Activated CD4-positive, alpha-beta T cell treated with anti-CD3 and anti-CD28 coated beads for 36 hours (primary cell): ENCODE measurements at regions not wholly inside any gene's neighbourhood (a gene's known extent, or its start where the extent isn't known, plus 50 kb on each side); places are given as distances from the start of the nearest gene placed in this dataset.
A peak's percentile ranks its signal among the peaks of the same experiment; 100 is the strongest.
"Not testable (repeated sequence)": the region's sequence is repeated elsewhere in the genome, so short reads cannot be mapped to it uniquely, and the experiment has no call there.

ENCODE experiments used
- ATAC-seq: fragments of 200-7000 bp; cut with Tn5 transposase; one replicate; pipeline ENCODE4 v1.10.0; 2021; ENCODE audit warnings: mild to moderate bottlenecking, moderate library complexity
- CTCF ChIA-PET: fragments of 350-600 bp; sonication (Branson Sonifier 250); formaldehyde crosslinking; loops from one replicate; lab custom pipeline; 2021; ENCODE audit warnings: antibody characterized with exemption; lab: Charles Lee
- POLR2A ChIA-PET: fragments of 350-600 bp; sonication (Branson Sonifier 250); formaldehyde crosslinking; loops from one replicate; lab custom pipeline; 2021; ENCODE audit warnings: antibody characterized with exemption, inconsistent platforms; lab: Charles Lee
- DNase-seq: peaks from one replicate; pipeline ENCODE4 v3.0.0-alpha.2; 2020
- H3K27ac Mint-ChIP-seq: one replicate; pipeline ENCODE4 v1.8.0; 2021; ENCODE audit warnings: mixed read lengths
- H3K27me3 Mint-ChIP-seq: one replicate; pipeline ENCODE4 v1.8.0; 2021; ENCODE audit warnings: mixed read lengths
- H3K36me3 Mint-ChIP-seq: one replicate; pipeline ENCODE4 v1.8.0; 2021; ENCODE audit warnings: low read depth, mixed read lengths
- H3K4me1 Mint-ChIP-seq: one replicate; pipeline ENCODE4 v1.8.0; 2021; ENCODE audit warnings: mixed read lengths
- H3K4me3 Mint-ChIP-seq: one replicate; pipeline ENCODE4 v1.8.0; 2021; ENCODE audit warnings: mild to moderate bottlenecking, moderate library complexity, mixed read lengths
- H3K9me3 Mint-ChIP-seq: one replicate; pipeline ENCODE4 v1.8.0; 2021; ENCODE audit warnings: low read depth, mixed read lengths
- intact Hi-C, 2 experiments: fragments of 100-400 bp; cut with DNase I in 1 of 2; cut with micrococcal nuclease in 1 of 2; formaldehyde crosslinking; loops; one replicate each; pipeline versions ENCODE4 v1.14.2 to v1.15.1; 2022 to 2024; cut with DNase I, micrococcal nuclease

DNA sequence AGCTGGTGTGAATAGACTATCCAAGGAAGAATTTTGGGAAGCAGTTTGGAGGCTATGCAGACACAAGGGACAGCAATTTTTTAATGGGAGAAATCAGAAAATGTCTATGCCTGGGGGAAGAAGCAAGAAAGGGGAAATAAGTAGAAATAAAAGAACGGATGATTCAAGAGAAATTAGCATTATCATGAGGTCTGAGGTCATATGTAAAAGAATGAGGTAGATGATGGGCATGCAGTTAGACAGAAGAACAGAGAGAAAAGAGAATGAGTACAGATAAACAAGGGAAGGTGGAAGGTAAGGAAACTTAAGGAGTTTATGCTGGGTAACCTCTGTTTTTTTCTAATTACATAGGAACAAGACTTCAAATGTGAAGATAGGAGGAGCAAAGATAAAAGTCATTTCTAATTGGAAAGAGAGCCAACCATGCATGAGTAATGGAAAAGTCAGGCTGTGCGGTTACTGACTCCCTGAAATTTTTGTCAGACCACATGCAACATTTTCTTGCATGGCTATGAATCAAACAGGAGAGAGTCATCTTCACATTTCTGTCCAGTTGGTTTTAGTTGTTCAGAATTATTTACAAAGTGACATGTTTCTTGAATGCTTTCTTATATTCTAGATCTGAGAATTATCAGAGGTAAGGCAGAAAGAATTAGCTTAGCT lies 101.0 kb upstream of the PIK3R1 start:
- intact Hi-C loops: no loop called here
- ChIA-PET POLR2A (no interaction called here), CTCF (no interaction called here)
- DNase-seq: peak; percentile 7
- Mint-ChIP-seq H3K27me3 (peaks cover 2% of the 10 kb centered on the region), H3K36me3 (no peaks in the 10 kb centered on the region), H3K9me3 (no peaks in the 10 kb centered on the region), H3K4me3 (no peak overlapping the region), H3K4me1 (peaks cover 5% of the 10 kb centered on the region), H3K27ac (no peak overlapping the region)
- peak; percentile 26 for ATAC-seq

GRCh38 chr5:68112658-68113057 lies 102.9 kb upstream of the PIK3R1 start:
- no peak overlapping the region for H3K4me3 Mint-ChIP-seq
- ChIA-PET CTCF (interaction anchor here (0.6 to 0.8 kb wide), 2 partner anchors 10 to 1079 kb away, joined by 3 read pairs; no protein-coding TSS in a partner anchor), POLR2A (no interaction called here)
- H3K36me3 Mint-ChIP-seq: no peaks in the 10 kb centered on the region
- H3K4me1 Mint-ChIP-seq: peaks cover 4% of the 10 kb centered on the region
- no peak overlapping the region for H3K27ac Mint-ChIP-seq
- peaks cover 2% of the 10 kb centered on the region for H3K27me3 Mint-ChIP-seq
- no peaks in the 10 kb centered on the region for H3K9me3 Mint-ChIP-seq
- intact Hi-C loops: no loop called here
- DNase-seq (no peak), ATAC-seq (no peak)

DNA sequence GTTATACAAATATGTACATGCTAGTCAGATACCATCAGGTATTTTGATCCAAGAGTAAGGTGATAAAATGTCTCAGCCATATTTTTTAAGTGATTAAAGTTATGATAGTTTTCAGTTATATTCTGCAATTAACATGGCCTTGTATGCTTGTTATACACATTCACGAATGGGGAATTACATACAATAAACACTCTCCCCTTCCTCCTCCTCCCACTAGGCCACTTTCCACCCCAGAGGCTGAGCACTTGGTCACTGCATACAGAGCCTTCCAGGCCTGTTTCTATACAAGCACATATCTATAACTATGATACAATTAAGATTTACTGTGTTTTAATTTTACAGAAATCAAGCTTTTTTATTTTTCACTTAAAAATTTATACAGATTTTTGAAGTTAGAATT lies 104.7 kb upstream of the PIK3R1 start:
- no peak for DNase-seq
- intact Hi-C loops: no loop called here
- ChIA-PET CTCF (no interaction called here), POLR2A (no interaction called here)
- Mint-ChIP-seq H3K9me3 (no peaks in the 10 kb centered on the region), H3K27ac (no peak overlapping the region), H3K4me3 (no peak overlapping the region), H3K27me3 (peaks cover 2% of the 10 kb centered on the region), H3K4me1 (peaks cover 4% of the 10 kb centered on the region), H3K36me3 (no peaks in the 10 kb centered on the region)
- no peak for ATAC-seq

- intact Hi-C loops: no loop called here
- ATAC-seq (no peak), DNase-seq (no peak)
- CTCF ChIA-PET: no interaction called here
- Mint-ChIP-seq H3K4me1 (peaks cover 4% of the 10 kb centered on the region), H3K9me3 (no peaks in the 10 kb centered on the region), H3K27ac (no peak overlapping the region), H3K27me3 (peaks cover 2% of the 10 kb centered on the region), H3K36me3 (no peaks in the 10 kb centered on the region), H3K4me3 (no peak overlapping the region)
- POLR2A ChIA-PET: no interaction called here
Measured at GRCh38 chr5:68110264-68110663, 105.3 kb upstream of the PIK3R1 start.

- H3K27me3 Mint-ChIP-seq, POLR2A ChIA-PET, DNase-seq, H3K4me1 Mint-ChIP-seq, H3K4me3 Mint-ChIP-seq, ATAC-seq, H3K27ac Mint-ChIP-seq, H3K9me3 Mint-ChIP-seq, intact Hi-C loops, H3K36me3 Mint-ChIP-seq: not testable (repeated sequence)
- CTCF ChIA-PET: interaction anchor here (1.3 kb wide), 1 partner anchor 16 kb away, joined by 3 read pairs; no protein-coding TSS in a partner anchor
Measured at GRCh38 chr5:68104217-68104616, 111.3 kb upstream of the PIK3R1 start.

- H3K4me1 Mint-ChIP-seq, H3K27ac Mint-ChIP-seq, H3K9me3 Mint-ChIP-seq, DNase-seq, H3K27me3 Mint-ChIP-seq, H3K36me3 Mint-ChIP-seq, intact Hi-C loops, H3K4me3 Mint-ChIP-seq, POLR2A ChIA-PET, ATAC-seq: not testable (repeated sequence)
- CTCF ChIA-PET: interaction anchor here (0.9 to 1.3 kb wide), 2 partner anchors 16 to 1795 kb away, joined by 3 to 4 read pairs; no protein-coding TSS in a partner anchor
Measured at GRCh38 chr5:68103297-68103696, 112.3 kb upstream of the PIK3R1 start.

- ATAC-seq: no peak
- peaks cover 1% of the 10 kb centered on the region for H3K36me3 Mint-ChIP-seq
- DNase-seq: no peak
- H3K27me3 Mint-ChIP-seq: peaks cover 2% of the 10 kb centered on the region
- peaks cover 8% of the 10 kb centered on the region for H3K9me3 Mint-ChIP-seq
- H3K4me3 Mint-ChIP-seq: no peak overlapping the region
- ChIA-PET POLR2A (no interaction called here), CTCF (no interaction called here)
- H3K4me1 Mint-ChIP-seq: no peaks in the 10 kb centered on the region
- intact Hi-C loops: no loop called here
- H3K27ac Mint-ChIP-seq: no peak overlapping the region
Measured at GRCh38 chr5:68099327-68099726, 116.2 kb upstream of the PIK3R1 start.

GRCh38 chr5:68093455-68094159 lies 121.9 kb upstream of the PIK3R1 start:
- Mint-ChIP-seq H3K36me3 (no peaks in the 10 kb centered on the region), H3K4me3 (no peak overlapping the region), H3K27me3 (no peaks in the 10 kb centered on the region), H3K9me3 (peaks cover 3% of the 10 kb centered on the region), H3K27ac (no peak overlapping the region), H3K4me1 (no peaks in the 10 kb centered on the region)
- intact Hi-C loops: no loop called here
- ChIA-PET POLR2A (no interaction called here), CTCF (interaction anchor here (0.9 to 1.3 kb wide), 2 partner anchors 104 to 193 kb away, joined by 3 read pairs; no protein-coding TSS in a partner anchor)
- no peak for ATAC-seq
- no peak for DNase-seq

GRCh38 chr5:68088302-68088701 lies 127.3 kb upstream of the PIK3R1 start:
- DNase-seq: no peak
- Mint-ChIP-seq H3K9me3 (no peaks in the 10 kb centered on the region), H3K27ac (no peak overlapping the region), H3K4me1 (no peaks in the 10 kb centered on the region), H3K36me3 (no peaks in the 10 kb centered on the region), H3K27me3 (no peaks in the 10 kb centered on the region), H3K4me3 (no peak overlapping the region)
- intact Hi-C loops: no loop called here
- CTCF ChIA-PET: no interaction called here
- POLR2A ChIA-PET: no interaction called here
- no peak for ATAC-seq

- ChIA-PET POLR2A (no interaction called here), CTCF (no interaction called here)
- H3K27me3 Mint-ChIP-seq: no peaks in the 10 kb centered on the region
- no peak for ATAC-seq
- H3K36me3 Mint-ChIP-seq: no peaks in the 10 kb centered on the region
- H3K9me3 Mint-ChIP-seq: no peaks in the 10 kb centered on the region
- no peak overlapping the region for H3K27ac Mint-ChIP-seq
- no peaks in the 10 kb centered on the region for H3K4me1 Mint-ChIP-seq
- intact Hi-C loops: no loop called here
- DNase-seq: no peak
- no peak overlapping the region for H3K4me3 Mint-ChIP-seq
Measured at GRCh38 chr5:68087866-68088265, 127.7 kb upstream of the PIK3R1 start.

- Mint-ChIP-seq H3K27me3 (no peaks in the 10 kb centered on the region), H3K36me3 (no peaks in the 10 kb centered on the region), H3K4me1 (no peaks in the 10 kb centered on the region), H3K27ac (no peak overlapping the region), H3K4me3 (no peak overlapping the region), H3K9me3 (no peaks in the 10 kb centered on the region)
- ChIA-PET POLR2A (no interaction called here), CTCF (no interaction called here)
- ATAC-seq (no peak), DNase-seq (no peak)
- intact Hi-C loops: no loop called here
Measured at GRCh38 chr5:68086857-68087256, 128.7 kb upstream of the PIK3R1 start.

DNA sequence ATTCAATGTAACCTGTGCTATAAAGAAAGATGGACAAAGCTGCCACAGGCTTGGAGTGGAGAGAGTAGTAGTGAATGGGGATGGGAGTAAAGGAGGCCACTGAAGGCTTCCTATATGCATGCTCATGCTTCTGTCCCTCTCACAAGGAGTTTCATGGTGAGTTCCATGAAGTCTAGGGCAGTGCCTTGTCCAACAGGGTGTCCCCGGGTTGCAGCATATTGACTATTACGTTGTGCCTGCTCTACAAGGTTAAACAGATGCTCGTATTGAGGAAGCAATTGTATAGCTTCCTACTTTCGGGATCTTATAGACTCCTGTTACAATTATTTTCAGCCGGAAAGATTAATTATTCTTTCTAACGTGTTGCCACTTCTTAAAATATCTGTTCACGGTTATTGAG lies 129.1 kb upstream of the PIK3R1 start:
- ChIA-PET CTCF (no interaction called here), POLR2A (no interaction called here)
- Mint-ChIP-seq H3K9me3 (no peaks in the 10 kb centered on the region), H3K4me3 (no peak overlapping the region), H3K4me1 (no peaks in the 10 kb centered on the region), H3K27ac (no peak overlapping the region), H3K36me3 (no peaks in the 10 kb centered on the region), H3K27me3 (no peaks in the 10 kb centered on the region)
- intact Hi-C loops: no loop called here
- DNase-seq (no peak), ATAC-seq (no peak)
